OCI-LY1 (cell line): ENCODE measurements at regions not wholly inside any gene's neighbourhood (a gene's known extent, or its start where the extent isn't known, plus 50 kb on each side); places are given as distances from the start of the nearest gene placed in this dataset.

Source experiments
- EZH2 ChIP-seq: fragments of 200-600 bp; sonication (generic), shearing (Covaris generic); IDR thresholded peaks from 2 replicates; pipeline ENCODE4 v1.8.0; 2017; ENCODE audit warnings: borderline replicate concordance, mixed run types, mild to moderate bottlenecking, antibody characterized with exemption, low read length, moderate library complexity, mixed read lengths
- TF ChIP-seq, protein P1 (sequence below): fragments of 200-600 bp; sonication (generic), shearing (Covaris generic); IDR thresholded peaks from 2 replicates; pipeline ENCODE4 v1.5.1; 2017; ENCODE audit warnings: mild to moderate bottlenecking, antibody characterized with exemption, low read length, moderate library complexity, mixed read lengths

DNA sequence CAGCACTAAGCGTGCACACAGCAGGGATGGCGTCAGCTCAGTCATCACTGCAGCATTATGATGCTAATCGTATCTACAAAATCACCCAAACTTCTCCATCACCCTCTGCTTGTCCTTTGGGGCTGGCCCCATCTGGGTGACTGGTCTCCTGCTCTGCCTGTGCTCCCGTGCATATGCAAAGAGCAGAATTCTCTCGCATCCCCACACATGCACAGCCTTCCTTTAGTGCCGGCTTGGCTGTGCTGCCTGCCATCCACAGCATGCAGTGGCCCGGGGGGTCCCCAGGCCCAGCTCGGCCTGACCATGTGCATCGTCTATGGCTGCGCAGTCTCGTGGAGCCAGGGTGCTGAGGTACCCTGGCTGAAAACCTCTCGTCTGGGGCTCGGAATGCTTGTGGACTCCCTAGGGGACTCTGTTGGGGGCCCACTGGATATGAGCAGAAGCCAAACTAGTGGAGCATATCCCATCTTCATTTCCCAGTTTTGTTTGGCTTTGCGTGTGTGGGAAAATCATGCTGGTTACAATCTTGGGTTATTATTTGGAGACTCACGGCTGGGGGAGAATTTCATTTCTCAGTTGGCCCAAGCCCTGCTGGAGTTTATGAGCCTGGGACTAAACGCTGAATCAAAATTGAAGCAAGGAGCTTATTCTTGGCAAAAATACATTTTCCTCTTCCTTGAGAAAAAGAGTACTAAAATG is 70.9 kb upstream of the HS6ST1 start:
- TF ChIP-seq, protein P1, sequence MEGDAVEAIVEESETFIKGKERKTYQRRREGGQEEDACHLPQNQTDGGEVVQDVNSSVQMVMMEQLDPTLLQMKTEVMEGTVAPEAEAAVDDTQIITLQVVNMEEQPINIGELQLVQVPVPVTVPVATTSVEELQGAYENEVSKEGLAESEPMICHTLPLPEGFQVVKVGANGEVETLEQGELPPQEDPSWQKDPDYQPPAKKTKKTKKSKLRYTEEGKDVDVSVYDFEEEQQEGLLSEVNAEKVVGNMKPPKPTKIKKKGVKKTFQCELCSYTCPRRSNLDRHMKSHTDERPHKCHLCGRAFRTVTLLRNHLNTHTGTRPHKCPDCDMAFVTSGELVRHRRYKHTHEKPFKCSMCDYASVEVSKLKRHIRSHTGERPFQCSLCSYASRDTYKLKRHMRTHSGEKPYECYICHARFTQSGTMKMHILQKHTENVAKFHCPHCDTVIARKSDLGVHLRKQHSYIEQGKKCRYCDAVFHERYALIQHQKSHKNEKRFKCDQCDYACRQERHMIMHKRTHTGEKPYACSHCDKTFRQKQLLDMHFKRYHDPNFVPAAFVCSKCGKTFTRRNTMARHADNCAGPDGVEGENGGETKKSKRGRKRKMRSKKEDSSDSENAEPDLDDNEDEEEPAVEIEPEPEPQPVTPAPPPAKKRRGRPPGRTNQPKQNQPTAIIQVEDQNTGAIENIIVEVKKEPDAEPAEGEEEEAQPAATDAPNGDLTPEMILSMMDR = no peak
- no peak for TF ChIP-seq EZH2
